T-helper 1 cell treated with Interleukin-12 subunit alpha and Interleukin-12 subunit beta and Interleukin-4 antibody, amounts not matched to agents 30 μg/mL and 1 μg/mL, for 36 hours (primary cell): ENCODE measurements at regions not wholly inside any gene's neighbourhood (a gene's known extent, or its start where the extent isn't known, plus 50 kb on each side); places are given as distances from the start of the nearest gene placed in this dataset.

Experiments used
- H3K27ac Mint-ChIP-seq: one replicate; pipeline ENCODE4 v1.8.0; 2021; ENCODE audit warnings: mild to moderate bottlenecking, mixed read lengths
- H3K27me3 Mint-ChIP-seq: one replicate; pipeline ENCODE4 v1.8.0; 2021; ENCODE audit warnings: low read depth, mixed read lengths
- H3K36me3 Mint-ChIP-seq: one replicate; pipeline ENCODE4 v1.8.0; 2021; ENCODE audit warnings: low read depth, mixed read lengths
- H3K4me1 Mint-ChIP-seq: one replicate; pipeline ENCODE4 v1.8.0; 2021; ENCODE audit warnings: low read depth, mixed read lengths
- H3K4me3 Mint-ChIP-seq: one replicate; pipeline ENCODE4 v1.8.0; 2021; ENCODE audit warnings: mild to moderate bottlenecking, moderate library complexity, mixed read lengths
- H3K9me3 Mint-ChIP-seq: one replicate; pipeline ENCODE4 v1.8.0; 2021; ENCODE audit warnings: mixed read lengths

GRCh38 chr22:47245786-47246185, 483.3 kb downstream of the TBC1D22A start:
- no peaks in the 10 kb centered on the region for H3K4me1 Mint-ChIP-seq
- no peak overlapping the region for H3K27ac Mint-ChIP-seq
- H3K27me3 Mint-ChIP-seq = peaks cover 11% of the 10 kb centered on the region
- H3K9me3 Mint-ChIP-seq = no peaks in the 10 kb centered on the region
- no peaks in the 10 kb centered on the region for H3K36me3 Mint-ChIP-seq
- H3K4me3 Mint-ChIP-seq = no peak overlapping the region

GRCh38 chr22:47245286-47245685, 482.8 kb downstream of the TBC1D22A start:
- Mint-ChIP-seq H3K9me3 (no peaks in the 10 kb centered on the region), H3K27ac (no peak overlapping the region), H3K27me3 (peaks cover 11% of the 10 kb centered on the region), H3K4me1 (no peaks in the 10 kb centered on the region), H3K4me3 (no peak overlapping the region), H3K36me3 (no peaks in the 10 kb centered on the region)

GRCh38 chr22:47240116-47240515, 477.7 kb downstream of the TBC1D22A start:
- H3K36me3 Mint-ChIP-seq = no peaks in the 10 kb centered on the region
- H3K4me3 Mint-ChIP-seq = no peak overlapping the region
- no peak overlapping the region for H3K27ac Mint-ChIP-seq
- H3K27me3 Mint-ChIP-seq = peaks cover 11% of the 10 kb centered on the region
- no peaks in the 10 kb centered on the region for H3K4me1 Mint-ChIP-seq
- H3K9me3 Mint-ChIP-seq = no peaks in the 10 kb centered on the region

GRCh38 chr22:47239474-47239860, 477.0 kb downstream of the TBC1D22A start:
- H3K27me3 Mint-ChIP-seq = peaks cover 11% of the 10 kb centered on the region
- H3K4me3 Mint-ChIP-seq = no peak overlapping the region
- H3K27ac Mint-ChIP-seq = no peak overlapping the region
- H3K9me3 Mint-ChIP-seq = no peaks in the 10 kb centered on the region
- H3K4me1 Mint-ChIP-seq = no peaks in the 10 kb centered on the region
- no peaks in the 10 kb centered on the region for H3K36me3 Mint-ChIP-seq

- H3K27me3 Mint-ChIP-seq = peaks cover 6% of the 10 kb centered on the region
- no peaks in the 10 kb centered on the region for H3K36me3 Mint-ChIP-seq
- no peaks in the 10 kb centered on the region for H3K9me3 Mint-ChIP-seq
- H3K4me3 Mint-ChIP-seq = no peak overlapping the region
- no peak overlapping the region for H3K27ac Mint-ChIP-seq
- H3K4me1 Mint-ChIP-seq = no peaks in the 10 kb centered on the region
These were observed 476.4 kb downstream of the TBC1D22A start for GRCh38 chr22:47238690-47239473.

GRCh38 chr22:47237890-47238480, 475.5 kb downstream of the TBC1D22A start:
- Mint-ChIP-seq H3K4me3 (no peak overlapping the region), H3K27ac (no peak overlapping the region), H3K27me3 (peaks cover 4% of the 10 kb centered on the region), H3K9me3 (peaks cover 5% of the 10 kb centered on the region), H3K36me3 (no peaks in the 10 kb centered on the region), H3K4me1 (no peaks in the 10 kb centered on the region)

GRCh38 chr22:47236718-47237117, 474.3 kb downstream of the TBC1D22A start:
- Mint-ChIP-seq H3K27me3 (peaks cover 2% of the 10 kb centered on the region), H3K4me1 (no peaks in the 10 kb centered on the region), H3K36me3 (no peaks in the 10 kb centered on the region), H3K4me3 (no peak overlapping the region), H3K27ac (no peak overlapping the region), H3K9me3 (peaks cover 5% of the 10 kb centered on the region)

GRCh38 chr22:47236161-47236560, 473.7 kb downstream of the TBC1D22A start:
- Mint-ChIP-seq H3K27me3 (no peaks in the 10 kb centered on the region), H3K9me3 (peaks cover 5% of the 10 kb centered on the region), H3K4me3 (no peak overlapping the region), H3K4me1 (no peaks in the 10 kb centered on the region), H3K36me3 (no peaks in the 10 kb centered on the region), H3K27ac (no peak overlapping the region)

- no peak overlapping the region for H3K4me3 Mint-ChIP-seq
- H3K4me1 Mint-ChIP-seq = no peaks in the 10 kb centered on the region
- no peaks in the 10 kb centered on the region for H3K27me3 Mint-ChIP-seq
- no peak overlapping the region for H3K27ac Mint-ChIP-seq
- H3K36me3 Mint-ChIP-seq = no peaks in the 10 kb centered on the region
- H3K9me3 Mint-ChIP-seq = peaks cover 5% of the 10 kb centered on the region
These were observed 471.1 kb downstream of the TBC1D22A start for GRCh38 chr22:47233316-47234243.

GRCh38 chr22:47232753-47233152, 470.3 kb downstream of the TBC1D22A start:
- Mint-ChIP-seq H3K4me1 (no peaks in the 10 kb centered on the region), H3K4me3 (no peak overlapping the region), H3K27me3 (no peaks in the 10 kb centered on the region), H3K36me3 (no peaks in the 10 kb centered on the region), H3K9me3 (peaks cover 5% of the 10 kb centered on the region), H3K27ac (no peak overlapping the region)

GRCh38 chr22:47232197-47232596, 469.7 kb downstream of the TBC1D22A start:
- no peak overlapping the region for H3K4me3 Mint-ChIP-seq
- H3K4me1 Mint-ChIP-seq = no peaks in the 10 kb centered on the region
- no peaks in the 10 kb centered on the region for H3K27me3 Mint-ChIP-seq
- peaks cover 5% of the 10 kb centered on the region for H3K9me3 Mint-ChIP-seq
- no peaks in the 10 kb centered on the region for H3K36me3 Mint-ChIP-seq
- H3K27ac Mint-ChIP-seq = no peak overlapping the region

GRCh38 chr22:47231759-47232158, 469.3 kb downstream of the TBC1D22A start:
- H3K36me3 Mint-ChIP-seq = no peaks in the 10 kb centered on the region
- no peak overlapping the region for H3K27ac Mint-ChIP-seq
- no peaks in the 10 kb centered on the region for H3K27me3 Mint-ChIP-seq
- peaks cover 5% of the 10 kb centered on the region for H3K9me3 Mint-ChIP-seq
- H3K4me1 Mint-ChIP-seq = no peaks in the 10 kb centered on the region
- H3K4me3 Mint-ChIP-seq = no peak overlapping the region

- Mint-ChIP-seq H3K27me3 (no peaks in the 10 kb centered on the region), H3K4me3 (no peak overlapping the region), H3K27ac (no peak overlapping the region), H3K9me3 (peaks cover 5% of the 10 kb centered on the region), H3K36me3 (no peaks in the 10 kb centered on the region), H3K4me1 (no peaks in the 10 kb centered on the region)
These were observed 468.3 kb downstream of the TBC1D22A start for GRCh38 chr22:47230741-47231140.

GRCh38 chr22:47230251-47230650, 467.8 kb downstream of the TBC1D22A start:
- no peak overlapping the region for H3K27ac Mint-ChIP-seq
- H3K27me3 Mint-ChIP-seq = no peaks in the 10 kb centered on the region
- no peak overlapping the region for H3K4me3 Mint-ChIP-seq
- no peaks in the 10 kb centered on the region for H3K4me1 Mint-ChIP-seq
- no peaks in the 10 kb centered on the region for H3K36me3 Mint-ChIP-seq
- peaks cover 5% of the 10 kb centered on the region for H3K9me3 Mint-ChIP-seq
